IMR-90 (cell line): ENCODE measurements at regions not wholly inside any gene's neighbourhood (a gene's known extent, or its start where the extent isn't known, plus 50 kb on each side); places are given as distances from the start of the nearest gene placed in this dataset.

Source experiments
- ATAC-seq: fragments of 200-7000 bp; cut with Tn5 transposase; 2 replicates; pipeline ENCODE4 v1.9.1; 2020; ENCODE audit warnings: low read depth, mild to moderate bottlenecking, moderate library complexity
- BruUV-seq: library from RNA; stranded (reverse); fragments of 400-500 nt; replicated peaks from 2 replicates; lab custom pipeline; 2021; lab: Mats Ljungman, UMichigan
- CTCF ChIA-PET: fragments of 300-600 bp; formaldehyde crosslinking; extraction: SDS; loops from one replicate; lab custom pipeline; 2021; ENCODE audit warnings: antibody characterized with exemption; lab: Yijun Ruan, JAX
- POLR2A ChIA-PET: fragments of 300-600 bp; sonication (Branson Sonifier 250); formaldehyde crosslinking; loops from one replicate; lab custom pipeline; 2022; ENCODE audit warnings: antibody characterized with exemption; ENCODE audit not compliant: unreplicated experiment; lab: Charles Lee
- DNase-seq: peaks from one replicate; pipeline ENCODE4 v3.0.0; 2013
- H2AFZ ChIP-seq: replicated peaks from 2 replicates; pipeline ENCODE3; 2013; ENCODE audit warnings: low read length, mild to moderate bottlenecking; ENCODE audit not compliant: poor library complexity
- H2AK5ac ChIP-seq: 2 replicates; pipeline ENCODE4 v1.6.1; 2013; ENCODE audit warnings: low read depth, low read length, inconsistent platforms
- H2AK9ac ChIP-seq: replicated peaks from 2 replicates; pipeline ENCODE3; 2013; ENCODE audit warnings: mild to moderate bottlenecking, low read depth, low read length, moderate library complexity; ENCODE audit not compliant: poor library complexity
- H2BK120ac ChIP-seq: 2 replicates; pipeline ENCODE4 v1.6.1; 2013; ENCODE audit warnings: low read depth, low read length, inconsistent platforms
- H2BK15ac ChIP-seq: 3 replicates; pipeline ENCODE4 v1.6.1; 2013; ENCODE audit warnings: low read depth, low read length, inconsistent platforms
- H2BK20ac ChIP-seq: 2 replicates; pipeline ENCODE4 v1.6.1; 2013; ENCODE audit warnings: low read depth, mild to moderate bottlenecking, inconsistent platforms, low read length, moderate library complexity
- H2BK5ac ChIP-seq: 2 replicates; pipeline ENCODE4 v1.6.1; 2013; ENCODE audit warnings: mild to moderate bottlenecking, low read depth, low read length, inconsistent platforms; ENCODE audit not compliant: poor library complexity, severe bottlenecking
- H3K14ac ChIP-seq: replicated peaks from 2 replicates; pipeline ENCODE4 v1.6.1; 2013; ENCODE audit warnings: low read depth, low read length, inconsistent platforms
- H3K18ac ChIP-seq: 2 replicates; pipeline ENCODE4 v1.6.1; 2013; ENCODE audit warnings: low read depth, low read length, control low read depth
- H3K23ac ChIP-seq: 2 replicates; pipeline ENCODE4 v1.6.1; 2013; ENCODE audit warnings: low read depth, low read length, inconsistent platforms
- H3K27ac ChIP-seq: 2 replicates; pipeline ENCODE4 v1.5.1; 2013; ENCODE audit warnings: mild to moderate bottlenecking, control low read depth, low read length; ENCODE audit not compliant: insufficient read depth
- H3K27me3 ChIP-seq: 2 replicates; pipeline ENCODE4 v1.6.1; 2013; ENCODE audit warnings: low read length; ENCODE audit not compliant: control insufficient read depth, insufficient read depth
- H3K36me3 ChIP-seq: 2 replicates; pipeline ENCODE4 v1.6.1; 2013; ENCODE audit warnings: low read length, mixed read lengths; ENCODE audit not compliant: control insufficient read depth, insufficient read depth
- H3K4ac ChIP-seq: 2 replicates; pipeline ENCODE4 v1.6.1; 2013; ENCODE audit warnings: low read depth, low read length, inconsistent platforms
- H3K4me1 ChIP-seq: 2 replicates; pipeline ENCODE4 v1.6.1; 2013; ENCODE audit warnings: low read length, mixed read lengths; ENCODE audit not compliant: control insufficient read depth, insufficient read depth
- H3K4me2 ChIP-seq: 2 replicates; pipeline ENCODE4 v1.6.1; 2013; ENCODE audit warnings: low read depth, mild to moderate bottlenecking, control low read depth, low read length, moderate library complexity
- H3K4me3 ChIP-seq: 2 replicates; pipeline ENCODE4 v1.5.1; 2013; ENCODE audit warnings: low read depth, mild to moderate bottlenecking, control low read depth, low read length, moderate library complexity; ENCODE audit not compliant: insufficient read depth
- H3K56ac ChIP-seq: 2 replicates; pipeline ENCODE4 v1.6.1; 2013; ENCODE audit warnings: low read length, inconsistent platforms; ENCODE audit not compliant: insufficient read depth; ENCODE audit errors: extremely low read depth
- H3K79me1 ChIP-seq, 2 experiments: 2 replicates each; pipeline ENCODE4 v1.6.1; 2013; ENCODE audit warnings: low read length in 2 of 2, inconsistent platforms in 1 of 2, low read depth in 1 of 2
- H3K9ac ChIP-seq: 2 replicates; pipeline ENCODE4 v1.6.1; 2013; ENCODE audit warnings: low read depth, low read length, control low read depth
- H3K9me1 ChIP-seq: 2 replicates; pipeline ENCODE4 v1.6.1; 2013; ENCODE audit warnings: low read length, inconsistent platforms; ENCODE audit not compliant: insufficient read depth
- H3K9me3 ChIP-seq: 2 replicates; pipeline ENCODE4 v1.6.1; 2013; ENCODE audit warnings: low read length; ENCODE audit not compliant: control insufficient read depth, insufficient read depth
- H4K20me1 ChIP-seq: 2 replicates; pipeline ENCODE4 v1.6.1; 2013; ENCODE audit warnings: low read length, inconsistent platforms; ENCODE audit not compliant: insufficient read depth
- H4K5ac ChIP-seq: 2 replicates; pipeline ENCODE4 v1.6.1; 2013; ENCODE audit warnings: mild to moderate bottlenecking, low read depth, low read length, control low read depth
- H4K8ac ChIP-seq, 2 experiments: 2 replicates each; pipeline ENCODE4 v1.6.1; 2013; ENCODE audit warnings: low read depth in 2 of 2, low read length in 2 of 2, control low read depth in 1 of 2, inconsistent platforms in 1 of 2
- H4K91ac ChIP-seq: 2 replicates; pipeline ENCODE4 v1.6.1; 2013; ENCODE audit warnings: low read depth, low read length, inconsistent platforms; ENCODE audit not compliant: insufficient read depth
- BHLHE40 ChIP-seq: fragments of 150-350 bp; IDR thresholded peaks from 2 replicates; pipeline ENCODE4 v1.6.1; 2016; ENCODE audit warnings: mild to moderate bottlenecking, low read depth, low read length
- CEBPB ChIP-seq: IDR thresholded peaks from 2 replicates; pipeline ENCODE4 v1.6.1; 2012; ENCODE audit warnings: low read depth, low read length, improper control_type of control experiment
- CHD1 ChIP-seq: IDR thresholded peaks from 2 replicates; pipeline ENCODE4 v1.6.1; 2012; ENCODE audit warnings: low read depth, low read length, improper control_type of control experiment
- ELK1 ChIP-seq: fragments of 150-350 bp; IDR thresholded peaks from 2 replicates; pipeline ENCODE4 v1.6.1; 2016; ENCODE audit warnings: low read depth, mild to moderate bottlenecking, low read length, moderate library complexity, borderline replicate concordance
- FOS ChIP-seq: fragments of 150-350 bp; IDR thresholded peaks from 2 replicates; pipeline ENCODE4 v1.6.1; 2016; ENCODE audit warnings: low read depth, low read length
- MAFK ChIP-seq: IDR thresholded peaks from 2 replicates; pipeline ENCODE4 v1.6.1; 2012; ENCODE audit warnings: low read depth, low read length, improper control_type of control experiment
- MAZ ChIP-seq: IDR thresholded peaks from 2 replicates; pipeline ENCODE4 v1.6.1; 2012; ENCODE audit warnings: low read depth, mild to moderate bottlenecking, low read length, improper control_type of control experiment, moderate library complexity, borderline replicate concordance
- MXI1 ChIP-seq: IDR thresholded peaks from 2 replicates; pipeline ENCODE4 v1.6.1; 2012; ENCODE audit warnings: low read depth, mild to moderate bottlenecking, low read length, moderate library complexity, borderline replicate concordance
- NFE2L2 ChIP-seq: fragments of 150-350 bp; IDR thresholded peaks from 2 replicates; pipeline ENCODE4 v1.6.1; 2016; ENCODE audit warnings: low read depth, mild to moderate bottlenecking, low read length
- POLR2A ChIP-seq: IDR thresholded peaks from 2 replicates; pipeline ENCODE4 v1.6.1; 2012; ENCODE audit warnings: mild to moderate bottlenecking, low read depth, low read length
- RAD21 ChIP-seq: IDR thresholded peaks from 2 replicates; pipeline ENCODE4 v1.6.1; 2012; ENCODE audit warnings: low read length, improper control_type of control experiment
- RCOR1 ChIP-seq: IDR thresholded peaks from 2 replicates; pipeline ENCODE4 v1.6.1; 2012; ENCODE audit warnings: mild to moderate bottlenecking, low read length, improper control_type of control experiment; ENCODE audit not compliant: insufficient replicate concordance
- RFX5 ChIP-seq: IDR thresholded peaks from 2 replicates; pipeline ENCODE4 v1.8.0; 2012; ENCODE audit warnings: low read depth, mild to moderate bottlenecking, low read length, moderate library complexity
- SMC3 ChIP-seq: fragments of 150-350 bp; IDR thresholded peaks from 2 replicates; pipeline ENCODE4 v1.6.1; 2016; ENCODE audit warnings: low read depth, mild to moderate bottlenecking, antibody characterized with exemption, low read length, moderate library complexity
- WGBS, 2 experiments: methylation state at CpG; one replicate each; pipeline versions ENCODE4 v1.1.5 to v1.1.7; 2013; ENCODE audit warnings: missing lambda C conversion rate in 2 of 2; ENCODE audit not compliant: insufficient read length in 1 of 2; ENCODE audit errors: extremely low coverage in 2 of 2; 5-methylcytosine and 5-hydroxymethylcytosine counted together
- dilution Hi-C: fragments of 300-500 bp; cut with HindIII; formaldehyde crosslinking; loops from one replicate; pipeline ENCODE4 v1.14.3; 2018; ENCODE audit warnings: low sequenced_read_pairs; ENCODE audit not compliant: unreplicated experiment
- in situ Hi-C: fragments of 300-500 bp; cut with MboI; formaldehyde crosslinking; loops from 3 replicates; pipeline ENCODE4 v1.14.3; 2019; ENCODE audit warnings: low sequenced_read_pairs, inconsistent platforms, mixed read lengths
- intact Hi-C: fragments of 100-400 bp; cut with micrococcal nuclease; formaldehyde crosslinking; loops from 2 replicates; pipeline ENCODE4 v1.10.0; 2022
- TF ChIP-seq, protein P1 (sequence below): fragments of 150-350 bp; IDR thresholded peaks from 2 replicates; pipeline ENCODE4 v1.6.1; 2017; ENCODE audit warnings: mild to moderate bottlenecking, antibody characterized with exemption, low read length, low read depth
- TF ChIP-seq, protein P2 (sequence below): conservative IDR thresholded peaks from 2 replicates; pipeline ENCODE4 v1.5.1; 2012; ENCODE audit warnings: mild to moderate bottlenecking, low read depth, low read length, improper control_type of control experiment

- no CpG with 5 or more reads among the region's 1 CpG for WGBS, 2 experiments
- no TSS peak for BruUV-seq
- TF ChIP-seq NFE2L2 (no peak), RCOR1 (no peak), FOS (no peak), BHLHE40 (no peak), RAD21 (no peak), SMC3 (no peak), RFX5 (no peak), MXI1 (no peak), MAZ (no peak), POLR2A (no peak), CEBPB (no peak), ELK1 (no peak), CHD1 (no peak), MAFK (no peak)
- TF ChIP-seq, protein P1, sequence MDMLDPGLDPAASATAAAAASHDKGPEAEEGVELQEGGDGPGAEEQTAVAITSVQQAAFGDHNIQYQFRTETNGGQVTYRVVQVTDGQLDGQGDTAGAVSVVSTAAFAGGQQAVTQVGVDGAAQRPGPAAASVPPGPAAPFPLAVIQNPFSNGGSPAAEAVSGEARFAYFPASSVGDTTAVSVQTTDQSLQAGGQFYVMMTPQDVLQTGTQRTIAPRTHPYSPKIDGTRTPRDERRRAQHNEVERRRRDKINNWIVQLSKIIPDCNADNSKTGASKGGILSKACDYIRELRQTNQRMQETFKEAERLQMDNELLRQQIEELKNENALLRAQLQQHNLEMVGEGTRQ = no peak
- TF ChIP-seq, protein P2, sequence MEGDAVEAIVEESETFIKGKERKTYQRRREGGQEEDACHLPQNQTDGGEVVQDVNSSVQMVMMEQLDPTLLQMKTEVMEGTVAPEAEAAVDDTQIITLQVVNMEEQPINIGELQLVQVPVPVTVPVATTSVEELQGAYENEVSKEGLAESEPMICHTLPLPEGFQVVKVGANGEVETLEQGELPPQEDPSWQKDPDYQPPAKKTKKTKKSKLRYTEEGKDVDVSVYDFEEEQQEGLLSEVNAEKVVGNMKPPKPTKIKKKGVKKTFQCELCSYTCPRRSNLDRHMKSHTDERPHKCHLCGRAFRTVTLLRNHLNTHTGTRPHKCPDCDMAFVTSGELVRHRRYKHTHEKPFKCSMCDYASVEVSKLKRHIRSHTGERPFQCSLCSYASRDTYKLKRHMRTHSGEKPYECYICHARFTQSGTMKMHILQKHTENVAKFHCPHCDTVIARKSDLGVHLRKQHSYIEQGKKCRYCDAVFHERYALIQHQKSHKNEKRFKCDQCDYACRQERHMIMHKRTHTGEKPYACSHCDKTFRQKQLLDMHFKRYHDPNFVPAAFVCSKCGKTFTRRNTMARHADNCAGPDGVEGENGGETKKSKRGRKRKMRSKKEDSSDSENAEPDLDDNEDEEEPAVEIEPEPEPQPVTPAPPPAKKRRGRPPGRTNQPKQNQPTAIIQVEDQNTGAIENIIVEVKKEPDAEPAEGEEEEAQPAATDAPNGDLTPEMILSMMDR = no peak
- H3K4me1 ChIP-seq = peaks cover 17% of the 10 kb centered on the region
- H3K56ac ChIP-seq = no peak overlapping the region
- H3K4me2 ChIP-seq = no peak overlapping the region
- H3K9me3 ChIP-seq = no peaks in the 10 kb centered on the region
- POLR2A ChIA-PET = no interaction called here
- H2BK20ac ChIP-seq = peak overlapping the region; percentile 59
- H4K91ac ChIP-seq = peak overlapping the region; percentile 24; the same call in 1 of the 2 replicates
- H4K8ac ChIP-seq = peak overlapping the region; percentile 51 to 76; a peak in 3 of 4 replicates
- no peaks in the 10 kb centered on the region for H4K20me1 ChIP-seq
- ATAC-seq = no peak
- dilution Hi-C loops = no loop called here
- H2AK5ac ChIP-seq = peak overlapping the region; percentile 54; the same call in 1 of the 2 replicates
- H3K9ac ChIP-seq = no peak overlapping the region
- CTCF ChIA-PET = interaction anchor here (1.1 to 1.4 kb wide), 2 partner anchors 13 to 58 kb away, joined by 3 read pairs; partner anchors contain the start of gene GRAMD2B
- H3K18ac ChIP-seq = peak overlapping the region; percentile 93
- peak overlapping the region; percentile 54 for H3K23ac ChIP-seq
- no peak overlapping the region for H2AK9ac ChIP-seq
- peak overlapping the region; percentile 83 for H3K4ac ChIP-seq
- intact Hi-C loops = no loop called here
- no peak for DNase-seq
- no peaks in the 10 kb centered on the region for H3K36me3 ChIP-seq
- H3K79me1 ChIP-seq = no peaks in the 10 kb centered on the region
- no peak overlapping the region for H2BK5ac ChIP-seq
- H2BK15ac ChIP-seq = peak overlapping the region; percentile 95; the same call in 2 of the 3 replicates
- no peak overlapping the region for H3K4me3 ChIP-seq
- in situ Hi-C loops = no loop called here
- H3K27ac ChIP-seq = no peak overlapping the region; the same call in 1 of the 2 replicates
- peak overlapping the region; percentile 71 for H2BK120ac ChIP-seq
- H2AFZ ChIP-seq = no peak overlapping the region
- H3K9me1 ChIP-seq = peaks cover 13% of the 10 kb centered on the region
- peak overlapping the region; percentile 87 for H3K14ac ChIP-seq
- H4K5ac ChIP-seq = peak overlapping the region; percentile 62; the same call in 1 of the 2 replicates
- H3K27me3 ChIP-seq = no peaks in the 10 kb centered on the region
These were observed 57.0 kb upstream of the GRAMD2B start for GRCh38 chr5:126366199-126366560.
